SU-DHL-6 (cell line): ENCODE measurements at regions not wholly inside any gene's neighbourhood (a gene's known extent, or its start where the extent isn't known, plus 50 kb on each side); places are given as distances from the start of the nearest gene placed in this dataset.

Experiments
- CTCF ChIP-seq: fragments of 200-600 bp; sonication (generic); IDR thresholded peaks from one replicate; pipeline ENCODE4 v1.5.1; 2017; ENCODE audit warnings: antibody characterized with exemption, mild to moderate bottlenecking, low read length, moderate library complexity; ENCODE audit not compliant: insufficient read depth, poor library complexity, severe bottlenecking
- EZH2phosphoT487 ChIP-seq: fragments of 200-600 bp; sonication (generic), shearing (Covaris generic); conservative IDR thresholded peaks from 2 replicates; pipeline ENCODE4 v1.6.1; 2018; ENCODE audit warnings: mild to moderate bottlenecking, antibody characterized with exemption, low read length, moderate library complexity, mixed read lengths

DNA sequence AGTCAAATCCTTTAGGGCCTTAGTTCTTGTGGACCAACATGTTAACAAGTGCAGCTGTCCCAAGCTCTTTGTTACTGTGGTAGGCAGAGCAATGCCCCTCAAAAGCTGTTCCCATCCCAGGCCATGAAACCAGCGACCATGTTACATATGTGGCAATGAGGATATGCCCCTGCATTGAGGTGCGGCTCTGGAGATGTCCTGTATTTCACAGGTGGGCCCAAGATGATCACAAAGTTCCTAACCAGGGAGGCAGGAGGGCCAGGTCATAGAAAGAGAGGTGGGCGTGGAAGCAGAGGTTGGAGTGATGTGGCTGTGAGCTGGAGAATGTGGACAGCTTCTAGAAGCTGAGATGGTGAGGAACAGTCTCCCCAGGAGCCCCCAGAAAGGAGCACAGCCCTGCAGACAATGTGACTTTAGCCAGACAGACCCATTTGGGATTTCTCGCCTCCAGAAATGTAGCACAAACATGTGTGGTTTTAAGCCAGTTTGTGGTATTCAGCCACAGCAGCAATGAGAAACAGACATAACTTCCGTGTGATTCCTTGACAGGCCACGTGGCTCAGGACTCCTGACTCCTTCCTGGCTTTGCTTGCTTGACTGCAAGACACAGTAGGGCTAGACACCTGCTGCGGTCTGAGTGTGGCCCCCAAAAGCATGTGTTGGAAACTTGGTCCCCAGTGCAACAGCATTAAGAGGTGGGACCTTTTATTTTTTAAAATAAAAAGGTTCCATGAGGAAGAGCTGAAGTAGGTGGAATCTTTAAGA, 778.3 kb downstream of the KCNJ18 start:
- no peak for TF ChIP-seq CTCF
- TF ChIP-seq EZH2phosphoT487 = no peak
